ENCODE measurements at regions not wholly inside any gene's neighbourhood (a gene's known extent, or its start where the extent isn't known, plus 50 kb on each side); places are given as distances from the start of the nearest gene placed in this dataset.

- FAIRE-seq (no peak), DNase-seq (ENCODE audit: insufficient read length, low spot score) (no peak)
- TF ChIP-seq SPI1 (IDR thresholded peaks at IDR 0.05; ENCODE audit: low read depth, low read length): no peak
- no peak for TF ChIP-seq PAX5 (IDR thresholded peaks at IDR 0.05; ENCODE audit: insufficient read depth, low read length, severe bottlenecking)
Measured at GRCh38 chr9:17863924-17864323, 285.1 kb downstream of the SH3GL2 start.

- TF ChIP-seq POU2F2 (IDR thresholded peaks at IDR 0.05; ENCODE audit: low read depth, low read length): no peak
- DNase-seq (ENCODE audit: insufficient read length, low spot score): no peak
Measured at GRCh38 chr9:17864951-17865350, 286.1 kb downstream of the SH3GL2 start.

GRCh38 chr9:17865881-17866280 lies 287.0 kb downstream of the SH3GL2 start:
- TF ChIP-seq TAF1 (IDR thresholded peaks at IDR 0.05; ENCODE audit: low read depth, low read length) (no peak), SPI1 (IDR thresholded peaks at IDR 0.05; ENCODE audit: low read depth, low read length) (no peak), POU2F2 (IDR thresholded peaks at IDR 0.05; ENCODE audit: low read depth, low read length) (no peak), POLR2AphosphoS5 (IDR thresholded peaks at IDR 0.05; ENCODE audit: low read depth, low read length) (no peak), PAX5 (IDR thresholded peaks at IDR 0.05; ENCODE audit: insufficient read depth, low read length, severe bottlenecking) (no peak), POLR2A (IDR thresholded peaks at IDR 0.05; ENCODE audit: low read depth, low read length) (no peak)
- no peak for DNase-seq (ENCODE audit: insufficient read length, low spot score)
- no peak for FAIRE-seq

More at GRCh38 chr9:17864951-17865350, 286.1 kb downstream of the SH3GL2 start:
- no peak for FAIRE-seq

- no peak for TF ChIP-seq POLR2A (IDR thresholded peaks at IDR 0.05; ENCODE audit: low read depth, low read length)
- FAIRE-seq (no peak), DNase-seq (ENCODE audit: insufficient read length, low spot score) (no peak)
Measured at GRCh38 chr9:17870722-17871121, 291.9 kb downstream of the SH3GL2 start.

GRCh38 chr9:17871213-17871890 lies 292.5 kb downstream of the SH3GL2 start:
- TF ChIP-seq POLR2A (IDR thresholded peaks at IDR 0.05; ENCODE audit: low read depth, low read length): no peak
- no peak for TF ChIP-seq SPI1 (IDR thresholded peaks at IDR 0.05; ENCODE audit: low read depth, low read length)
- no peak for TF ChIP-seq POU2F2 (IDR thresholded peaks at IDR 0.05; ENCODE audit: low read depth, low read length)
- TF ChIP-seq PAX5 (IDR thresholded peaks at IDR 0.05; ENCODE audit: insufficient read depth, low read length, severe bottlenecking): no peak
- no peak for TF ChIP-seq POLR2AphosphoS5 (IDR thresholded peaks at IDR 0.05; ENCODE audit: low read depth, low read length)
- TF ChIP-seq TAF1 (IDR thresholded peaks at IDR 0.05; ENCODE audit: low read depth, low read length): no peak
- FAIRE-seq: no peak
- no peak for DNase-seq (ENCODE audit: insufficient read length, low spot score)

- FAIRE-seq (no peak), DNase-seq (ENCODE audit: insufficient read length, low spot score) (no peak)
- no peak for TF ChIP-seq TAF1 (IDR thresholded peaks at IDR 0.05; ENCODE audit: low read depth, low read length)
- no peak for TF ChIP-seq POLR2A (IDR thresholded peaks at IDR 0.05; ENCODE audit: low read depth, low read length)
- TF ChIP-seq PAX5 (IDR thresholded peaks at IDR 0.05; ENCODE audit: insufficient read depth, low read length, severe bottlenecking): no peak
Measured at GRCh38 chr9:17875886-17876285, 297.0 kb downstream of the SH3GL2 start.

GRCh38 chr9:17876687-17877086 lies 297.8 kb downstream of the SH3GL2 start:
- DNase-seq (ENCODE audit: insufficient read length, low spot score) (no peak), FAIRE-seq (no peak)
- no peak for TF ChIP-seq TAF1 (IDR thresholded peaks at IDR 0.05; ENCODE audit: low read depth, low read length)
- TF ChIP-seq SPI1 (IDR thresholded peaks at IDR 0.05; ENCODE audit: low read depth, low read length): no peak
- no peak for TF ChIP-seq POLR2AphosphoS5 (IDR thresholded peaks at IDR 0.05; ENCODE audit: low read depth, low read length)
- TF ChIP-seq POU2F2 (IDR thresholded peaks at IDR 0.05; ENCODE audit: low read depth, low read length): no peak
- no peak for TF ChIP-seq PAX5 (IDR thresholded peaks at IDR 0.05; ENCODE audit: insufficient read depth, low read length, severe bottlenecking)
- TF ChIP-seq POLR2A (IDR thresholded peaks at IDR 0.05; ENCODE audit: low read depth, low read length): no peak

GRCh38 chr9:17878810-17879370 lies 300.0 kb downstream of the SH3GL2 start:
- FAIRE-seq (no peak), DNase-seq (ENCODE audit: insufficient read length, low spot score) (no peak)
- TF ChIP-seq POU2F2 (IDR thresholded peaks at IDR 0.05; ENCODE audit: low read depth, low read length): no peak
- peak; percentile 70 for TF ChIP-seq SPI1 (IDR thresholded peaks at IDR 0.05; ENCODE audit: low read depth, low read length)

- DNase-seq (ENCODE audit: insufficient read length, low spot score) (no peak), FAIRE-seq (no peak)
- TF ChIP-seq POLR2AphosphoS5 (IDR thresholded peaks at IDR 0.05; ENCODE audit: low read depth, low read length) (no peak), PAX5 (IDR thresholded peaks at IDR 0.05; ENCODE audit: insufficient read depth, low read length, severe bottlenecking) (no peak), POLR2A (IDR thresholded peaks at IDR 0.05; ENCODE audit: low read depth, low read length) (no peak), TAF1 (IDR thresholded peaks at IDR 0.05; ENCODE audit: low read depth, low read length) (no peak), POU2F2 (IDR thresholded peaks at IDR 0.05; ENCODE audit: low read depth, low read length) (no peak), SPI1 (IDR thresholded peaks at IDR 0.05; ENCODE audit: low read depth, low read length) (no peak)
Measured at GRCh38 chr9:17881371-17881770, 302.5 kb downstream of the SH3GL2 start.

GRCh38 chr9:17882688-17883594 lies 304.1 kb downstream of the SH3GL2 start:
- DNase-seq (ENCODE audit: insufficient read length, low spot score) (no peak), FAIRE-seq (no peak)
- TF ChIP-seq POLR2A (IDR thresholded peaks at IDR 0.05; ENCODE audit: low read depth, low read length) (no peak), POU2F2 (IDR thresholded peaks at IDR 0.05; ENCODE audit: low read depth, low read length) (no peak), SPI1 (IDR thresholded peaks at IDR 0.05; ENCODE audit: low read depth, low read length) (no peak), PAX5 (IDR thresholded peaks at IDR 0.05; ENCODE audit: insufficient read depth, low read length, severe bottlenecking) (no peak), TAF1 (IDR thresholded peaks at IDR 0.05; ENCODE audit: low read depth, low read length) (no peak), POLR2AphosphoS5 (IDR thresholded peaks at IDR 0.05; ENCODE audit: low read depth, low read length) (no peak)
